ENCODE measurements at regions not wholly inside any gene's neighbourhood (a gene's known extent, or its start where the extent isn't known, plus 50 kb on each side); places are given as distances from the start of the nearest gene placed in this dataset.

- H3K4me1 ChIP-seq (ENCODE audit: control insufficient read depth, extremely low read depth, insufficient read depth, low read length) = no peaks in the 10 kb centered on the region
- H3K9me3 ChIP-seq (ENCODE audit: control insufficient read depth, insufficient read depth, low read depth, low read length) = no peaks in the 10 kb centered on the region
- DNase-seq (ENCODE audit: low read depth in 2 of 2) = no peak
- no peaks in the 10 kb centered on the region for H3K36me3 ChIP-seq (ENCODE audit: control insufficient read depth, insufficient read depth, low read length)
- H4K20me1 ChIP-seq (ENCODE audit: control insufficient read depth, extremely low read depth, insufficient read depth, low read length) = no peaks in the 10 kb centered on the region
- H3K9ac ChIP-seq (ENCODE audit: insufficient read depth, low read length) = no peak overlapping the region
- H3K27ac ChIP-seq (ENCODE audit: insufficient read depth, low read length) = no peak overlapping the region
- no peak overlapping the region for H3K4me2 ChIP-seq (ENCODE audit: extremely low read depth, insufficient read depth, low read length)
- H2AFZ ChIP-seq (ENCODE audit: low read length) = no peak overlapping the region
- no peaks in the 10 kb centered on the region for H3K27me3 ChIP-seq (ENCODE audit: control insufficient read depth, insufficient read depth, low read length)
- no peaks in the 10 kb centered on the region for H3K79me2 ChIP-seq (ENCODE audit: control insufficient read depth, insufficient read depth, low read length)
- no peak overlapping the region for H3K4me3 ChIP-seq (replicated peaks in 1 of 4; ENCODE audit: control extremely low read depth in 1 of 4, insufficient read depth in 1 of 4, low read depth in 3 of 4, low read length in 4 of 4)
- TF ChIP-seq CTCF (conservative IDR thresholded peaks at IDR 0.05 in 1 of 2, IDR thresholded peaks at IDR 0.05 in 1 of 2; ENCODE audit: low read depth in 1 of 2, low read length in 2 of 2) (no peak), EZH2 (IDR thresholded peaks at IDR 0.05; ENCODE audit: low read length, missing control alignments) (no peak)
Observed at GRCh38 chr10:7478727-7479457, 68.1 kb upstream of the SFMBT2 start.

- H4K20me1 ChIP-seq (ENCODE audit: control insufficient read depth, extremely low read depth, insufficient read depth, low read length) = no peaks in the 10 kb centered on the region
- H3K27ac ChIP-seq (ENCODE audit: insufficient read depth, low read length) = no peak overlapping the region
- no peaks in the 10 kb centered on the region for H3K9me3 ChIP-seq (ENCODE audit: control insufficient read depth, insufficient read depth, low read depth, low read length)
- TF ChIP-seq CTCF (conservative IDR thresholded peaks at IDR 0.05 in 1 of 2, IDR thresholded peaks at IDR 0.05 in 1 of 2; ENCODE audit: low read depth in 1 of 2, low read length in 2 of 2) (no peak), EZH2 (IDR thresholded peaks at IDR 0.05; ENCODE audit: low read length, missing control alignments) (no peak)
- H3K36me3 ChIP-seq (ENCODE audit: control insufficient read depth, insufficient read depth, low read length) = no peaks in the 10 kb centered on the region
- H3K4me1 ChIP-seq (ENCODE audit: control insufficient read depth, extremely low read depth, insufficient read depth, low read length) = no peaks in the 10 kb centered on the region
- no peak for DNase-seq (ENCODE audit: low read depth in 2 of 2)
- H3K9ac ChIP-seq (ENCODE audit: insufficient read depth, low read length) = no peak overlapping the region
- no peak overlapping the region for H3K4me3 ChIP-seq (replicated peaks in 1 of 4; ENCODE audit: control extremely low read depth in 1 of 4, insufficient read depth in 1 of 4, low read depth in 3 of 4, low read length in 4 of 4)
- H2AFZ ChIP-seq (ENCODE audit: low read length) = no peak overlapping the region
- no peak overlapping the region for H3K4me2 ChIP-seq (ENCODE audit: extremely low read depth, insufficient read depth, low read length)
- no peaks in the 10 kb centered on the region for H3K79me2 ChIP-seq (ENCODE audit: control insufficient read depth, insufficient read depth, low read length)
- H3K27me3 ChIP-seq (ENCODE audit: control insufficient read depth, insufficient read depth, low read length) = no peaks in the 10 kb centered on the region
Observed at GRCh38 chr10:7477538-7478334, 66.9 kb upstream of the SFMBT2 start.

- TF ChIP-seq CTCF (conservative IDR thresholded peaks at IDR 0.05 in 1 of 2, IDR thresholded peaks at IDR 0.05 in 1 of 2; ENCODE audit: low read depth in 1 of 2, low read length in 2 of 2) (no peak), EZH2 (IDR thresholded peaks at IDR 0.05; ENCODE audit: low read length, missing control alignments) (no peak)
- no peaks in the 10 kb centered on the region for H3K79me2 ChIP-seq (ENCODE audit: control insufficient read depth, insufficient read depth, low read length)
Observed at GRCh38 chr10:7475939-7476338, 65.1 kb upstream of the SFMBT2 start.

More at GRCh38 chr10:7475939-7476338, 65.1 kb upstream of the SFMBT2 start:
- H2AFZ ChIP-seq (ENCODE audit: low read length) = no peak overlapping the region
- H4K20me1 ChIP-seq (ENCODE audit: control insufficient read depth, extremely low read depth, insufficient read depth, low read length) = no peaks in the 10 kb centered on the region
- H3K9me3 ChIP-seq (ENCODE audit: control insufficient read depth, insufficient read depth, low read depth, low read length) = no peaks in the 10 kb centered on the region
- no peak overlapping the region for H3K4me2 ChIP-seq (ENCODE audit: extremely low read depth, insufficient read depth, low read length)
- H3K4me1 ChIP-seq (ENCODE audit: control insufficient read depth, extremely low read depth, insufficient read depth, low read length) = no peaks in the 10 kb centered on the region
- H3K27ac ChIP-seq (ENCODE audit: insufficient read depth, low read length) = no peak overlapping the region
- no peaks in the 10 kb centered on the region for H3K27me3 ChIP-seq (ENCODE audit: control insufficient read depth, insufficient read depth, low read length)
- H3K36me3 ChIP-seq (ENCODE audit: control insufficient read depth, insufficient read depth, low read length) = no peaks in the 10 kb centered on the region
- DNase-seq (ENCODE audit: low read depth in 2 of 2) = no peak
- H3K4me3 ChIP-seq (replicated peaks in 1 of 4; ENCODE audit: control extremely low read depth in 1 of 4, insufficient read depth in 1 of 4, low read depth in 3 of 4, low read length in 4 of 4) = no peak overlapping the region
- no peak overlapping the region for H3K9ac ChIP-seq (ENCODE audit: insufficient read depth, low read length)

All from fibroblast of lung (primary cell).